ENCODE measurements at regions not wholly inside any gene's neighbourhood (a gene's known extent, or its start where the extent isn't known, plus 50 kb on each side); places are given as distances from the start of the nearest gene placed in this dataset.

DNA sequence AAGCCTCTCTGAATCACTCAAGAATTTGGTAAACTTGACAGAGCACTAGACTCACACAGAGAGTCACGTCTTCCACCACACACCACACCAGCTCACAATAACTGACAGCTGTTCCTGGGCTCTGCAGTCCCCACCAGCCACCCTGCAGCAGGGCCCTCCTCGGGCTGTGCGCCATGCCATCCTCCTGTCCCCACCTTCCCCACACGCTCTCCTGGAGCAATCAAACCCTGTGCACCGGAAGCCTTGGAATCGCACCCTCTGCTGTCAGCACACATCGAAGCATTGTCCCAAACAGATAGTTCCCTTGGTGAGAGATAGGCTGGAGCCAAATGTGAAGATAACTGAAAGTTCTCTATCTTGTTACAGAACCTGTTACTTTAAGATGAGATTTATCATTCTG is 191.0 kb downstream of the TBXT start:
- TF ChIP-seq CTCF (IDR thresholded peaks at IDR 0.05; ENCODE audit: low read length) = no peak
- no peak for TF ChIP-seq EZH2phosphoT487 (IDR thresholded peaks at IDR 0.05; ENCODE audit: low read length)

All from MM.1S (cell line).